K562 (cell line): ENCODE measurements at regions not wholly inside any gene's neighbourhood (a gene's known extent, or its start where the extent isn't known, plus 50 kb on each side); places are given as distances from the start of the nearest gene placed in this dataset.

Experiments
- ATF1 ChIP-seq, 2 experiments: fragments of 450-650 bp in 1 of 2; IDR thresholded peaks; 2 replicates each; pipeline ENCODE4 v1.6.1; 2016; ENCODE audit warnings: missing compliant biosample characterization in 1 of 2, missing genetic modification characterization in 1 of 2
- FOXP1 ChIP-seq: sonication (generic); formaldehyde crosslinking; IDR thresholded peaks from 2 replicates; pipeline ENCODE4 v1.8.0; 2022; ENCODE audit warnings: mild to moderate bottlenecking, missing genetic modification reagents
- HDAC1 ChIP-seq, 2 experiments: fragments of 450-650 bp; IDR thresholded peaks; 2 replicates each; pipeline ENCODE4 v1.6.1; 2016 to 2017; ENCODE audit warnings: inconsistent platforms in 1 of 2, mild to moderate bottlenecking in 1 of 2, moderate library complexity in 1 of 2
- MTA1 ChIP-seq: fragments of 450-650 bp; IDR thresholded peaks from 2 replicates; pipeline ENCODE4 v1.6.1; 2017; ENCODE audit warnings: borderline replicate concordance
- POLR2H ChIP-seq: IDR thresholded peaks from 2 replicates; pipeline ENCODE4 v1.6.1; 2016; ENCODE audit warnings: missing genetic modification characterization, low read depth, mild to moderate bottlenecking, control low read depth, missing compliant biosample characterization, moderate library complexity
- RREB1 ChIP-seq: fragments of 250-450 bp; sonication (Bioruptor Pico); IDR thresholded peaks from 2 replicates; pipeline ENCODE4 v1.4.0; 2020
- YY1 ChIP-seq, 3 experiments: IDR thresholded peaks; 2 replicates each; pipeline ENCODE4 v1.6.1; 2011; ENCODE audit warnings: low read length in 2 of 3, mild to moderate bottlenecking in 2 of 3, moderate library complexity in 2 of 3, borderline replicate concordance in 1 of 3, control low read depth in 1 of 3, low read depth in 1 of 3; ENCODE audit not compliant: insufficient read depth in 3 of 3, insufficient replicate concordance in 2 of 3, control insufficient read depth in 1 of 3, insufficient read length in 1 of 3; ENCODE audit errors: extremely low read depth in 1 of 3
- ZNF407 ChIP-seq: fragments of 450-650 bp; IDR thresholded peaks from 2 replicates; pipeline ENCODE4 v1.6.1; 2016; ENCODE audit warnings: low read depth

GRCh38 chr11:16603890-16604793 lies 134.3 kb upstream of the C11orf58 start (continued):
- TF ChIP-seq ZNF407: peak; percentile 35; the same call in 1 of the 2 replicates
- TF ChIP-seq FOXP1: 0 out of 2 replicates have a peak, but pooled peaks have one; percentile 25
- peak; percentile 88 for TF ChIP-seq MTA1
- TF ChIP-seq HDAC1 (IDR thresholded peaks at IDR 0.05): peak in 1 of 2 experiments; percentile 18; a peak in 1 of 4 replicates
- peak; percentile 75 for TF ChIP-seq ATF1 (CRISPR knock-in tag; IDR thresholded peaks at IDR 0.05)
- peak; percentile 87 for TF ChIP-seq ATF1 (tag; IDR thresholded peaks at IDR 0.05)
- no peak; the same call in 1 of the 2 replicates for TF ChIP-seq POLR2H
- TF ChIP-seq YY1 (IDR thresholded peaks at IDR 0.05; ENCODE audit: borderline replicate concordance in 1 of 3, control insufficient read depth in 1 of 3, extremely low read depth in 1 of 3, insufficient read depth in 3 of 3, insufficient read length in 1 of 3, insufficient replicate concordance in 2 of 3, low read depth in 1 of 3, low read length in 2 of 3): peak in 2 of 3 experiments; percentile 56 to 86
- 0 out of 2 replicates have a peak, but pooled peaks have one; percentile 21 for TF ChIP-seq RREB1
